Activated naive CD4-positive, alpha-beta T cell treated with anti-CD3 and anti-CD28 coated beads, Interleukin-2, amount 50 U/mL, for 72 hours (primary cell): ENCODE measurements at regions not wholly inside any gene's neighbourhood (a gene's known extent, or its start where the extent isn't known, plus 50 kb on each side); places are given as distances from the start of the nearest gene placed in this dataset.

Source experiments
- ATAC-seq, 2 donors: fragments of 150-1000 bp; cut with Tn5 transposase; 2 replicates each; pipeline ENCODE4 v1.10.0; 2021; ENCODE audit warnings: mild to moderate bottlenecking in 2 of 2, moderate library complexity in 2 of 2
- DNase-seq, 2 donors: peaks; one replicate each; pipeline ENCODE4 v3.0.0; 2021 to 2022; ENCODE audit warnings: low spot score in 2 of 2
- H3K27ac Mint-ChIP-seq, 2 donors: one replicate each; pipeline ENCODE4 v1.8.0; 2022; ENCODE audit warnings: mild to moderate bottlenecking in 2 of 2, mixed read lengths in 2 of 2
- H3K36me3 Mint-ChIP-seq, 2 donors: one replicate each; pipeline ENCODE4 v1.8.0; 2022; ENCODE audit warnings: mixed read lengths in 2 of 2
- H3K9me3 Mint-ChIP-seq, 2 donors: one replicate each; pipeline ENCODE4 v1.8.0; 2022; ENCODE audit warnings: mixed read lengths in 2 of 2

DNA sequence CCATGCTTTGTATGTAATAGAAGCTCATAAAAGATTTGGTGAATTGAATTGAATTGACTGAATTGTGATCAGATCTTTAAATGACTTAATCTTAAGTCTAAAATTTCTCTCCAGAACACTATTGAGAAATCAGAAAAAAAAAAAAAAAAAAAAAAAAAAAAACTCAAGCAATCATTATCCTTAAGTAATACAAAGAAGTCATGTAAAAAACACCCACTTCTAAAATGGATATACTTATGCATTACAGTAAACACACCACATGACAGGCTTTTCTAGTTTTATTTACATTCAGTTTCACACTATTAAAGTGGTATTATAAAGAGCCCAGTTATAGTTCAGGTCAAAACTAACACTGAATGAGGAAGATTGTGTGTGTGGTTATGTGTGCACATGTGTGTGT lies 84.9 kb upstream of the GLS start:
- peaks cover 4 to 13% of the 10 kb centered on the region in 2 donors for H3K36me3 Mint-ChIP-seq
- DNase-seq (no peak), ATAC-seq (no peak)
- H3K27ac Mint-ChIP-seq = no peak overlapping the region
- peaks cover 0 to 5% of the 10 kb centered on the region in 2 donors for H3K9me3 Mint-ChIP-seq

DNA sequence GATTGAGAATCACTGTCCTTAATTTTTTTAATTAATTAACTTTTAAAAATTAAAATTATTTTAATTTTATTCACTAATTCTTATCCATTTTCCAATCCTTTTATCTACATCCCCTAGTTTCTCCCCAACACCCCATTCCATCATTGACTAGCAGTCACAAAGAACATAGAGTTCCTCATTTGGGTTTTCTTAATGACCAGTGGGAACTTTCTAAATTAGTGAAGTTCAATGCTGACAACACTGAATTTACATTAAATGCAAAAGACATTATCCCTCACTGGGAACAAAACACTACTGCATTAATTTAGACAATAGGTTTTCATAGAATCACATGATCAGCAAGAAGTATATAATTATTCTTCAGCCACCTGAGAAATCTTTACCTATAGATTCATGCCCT lies 80.6 kb upstream of the GLS start:
- no peak for DNase-seq
- no peaks in the 10 kb centered on the region for H3K36me3 Mint-ChIP-seq
- H3K27ac Mint-ChIP-seq = no peak overlapping the region
- ATAC-seq = no peak
- no peaks in the 10 kb centered on the region for H3K9me3 Mint-ChIP-seq

DNA sequence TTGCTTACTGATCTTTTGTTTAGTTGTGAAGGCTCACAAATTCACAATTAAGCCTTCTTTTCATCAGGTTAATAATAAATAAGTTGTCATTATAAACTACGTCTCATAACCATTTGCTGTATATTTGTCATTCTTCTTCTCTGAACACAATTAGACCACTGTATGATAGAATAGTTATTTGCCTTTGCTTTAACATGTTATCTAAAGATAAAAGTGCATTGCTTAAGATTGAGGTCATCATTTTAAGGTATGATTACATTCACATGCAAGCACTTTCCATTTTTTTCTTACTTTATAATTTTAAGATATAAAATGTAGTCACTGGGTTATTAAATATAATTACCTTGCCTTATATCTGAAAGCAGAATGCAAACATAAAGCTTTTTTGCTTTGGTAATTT lies 80.1 kb upstream of the GLS start:
- DNase-seq = no peak
- no peaks in the 10 kb centered on the region for H3K9me3 Mint-ChIP-seq
- no peak for ATAC-seq
- H3K27ac Mint-ChIP-seq = no peak overlapping the region
- no peaks in the 10 kb centered on the region for H3K36me3 Mint-ChIP-seq

DNA sequence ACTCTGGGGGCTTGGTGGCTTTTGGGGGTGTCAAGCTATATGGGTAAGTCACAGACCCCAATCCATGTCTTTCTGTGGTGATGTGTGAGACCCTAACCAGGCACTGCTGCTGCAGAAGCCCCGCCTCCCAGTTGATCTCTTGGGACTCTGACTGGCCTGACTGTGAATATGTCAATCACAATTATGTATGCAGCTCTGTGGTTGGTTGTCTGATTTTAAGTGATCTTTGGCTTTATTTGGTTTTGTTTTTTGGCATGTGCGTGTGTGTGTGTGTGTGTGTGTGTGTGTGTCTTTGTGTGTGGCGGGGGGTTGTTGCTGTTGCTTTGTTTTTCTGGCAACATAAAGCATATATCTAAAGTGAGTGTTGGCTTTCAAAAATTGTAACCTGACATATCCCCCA lies 78.5 kb upstream of the GLS start:
- ATAC-seq (no peak), DNase-seq (no peak)
- Mint-ChIP-seq H3K27ac (no peak overlapping the region), H3K36me3 (no peaks in the 10 kb centered on the region), H3K9me3 (no peaks in the 10 kb centered on the region)

DNA sequence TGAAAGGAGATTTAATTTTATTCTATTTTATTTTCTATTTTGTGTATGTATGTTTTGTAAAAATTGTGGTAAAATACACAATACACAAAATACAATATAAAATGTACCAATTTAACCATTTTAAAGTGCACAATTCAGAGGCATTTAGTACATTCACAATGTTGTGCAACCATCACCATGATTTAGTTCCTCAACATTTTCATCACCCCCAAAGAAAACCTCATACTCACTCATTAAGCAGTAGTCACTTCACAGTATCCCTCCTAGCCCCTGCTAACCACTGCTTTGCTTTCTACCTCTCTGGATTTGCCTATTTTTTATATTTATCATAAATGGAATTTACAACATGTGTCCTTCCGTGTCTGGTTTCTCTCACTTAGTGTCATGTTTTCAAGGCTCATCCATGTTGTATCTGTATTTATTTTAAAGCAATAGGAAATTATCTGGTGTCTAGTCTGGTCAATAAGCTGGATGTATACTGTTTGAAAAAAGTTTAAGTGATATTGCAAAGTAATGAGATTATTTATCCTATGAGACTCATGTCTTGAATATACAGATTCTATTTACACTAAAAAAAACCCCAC lies 77.9 kb upstream of the GLS start:
- H3K27ac Mint-ChIP-seq = no peak overlapping the region
- H3K36me3 Mint-ChIP-seq = no peaks in the 10 kb centered on the region
- no peaks in the 10 kb centered on the region for H3K9me3 Mint-ChIP-seq

DNA sequence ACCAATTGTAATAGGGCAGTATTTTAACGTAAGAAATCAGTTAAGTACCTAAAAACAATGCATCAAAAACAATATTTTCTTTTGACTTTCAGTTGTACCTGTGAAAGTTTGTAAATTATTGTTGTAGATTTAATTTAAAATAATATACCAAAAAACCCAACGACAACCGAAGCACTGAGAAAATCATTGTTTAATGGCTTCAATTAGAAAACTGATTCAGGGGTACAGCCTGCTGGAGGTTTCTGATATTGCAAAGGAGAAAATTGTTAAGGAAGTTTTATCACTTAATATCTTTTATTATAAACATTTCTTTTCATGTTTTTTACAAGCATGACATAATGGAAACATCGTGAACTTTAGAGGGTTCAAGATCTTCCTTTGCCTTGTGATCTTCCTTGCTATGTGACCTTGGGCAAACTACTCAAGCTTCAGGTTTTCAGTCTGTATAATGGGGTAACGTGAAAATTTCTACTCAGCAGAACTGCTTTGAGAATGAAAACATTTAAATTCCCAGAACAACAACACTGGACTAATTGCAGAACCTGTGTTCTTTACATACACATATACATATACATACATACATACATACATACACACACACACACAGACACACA lies 76.3 kb upstream of the GLS start:
- no peaks in the 10 kb centered on the region for H3K9me3 Mint-ChIP-seq
- no peak overlapping the region for H3K27ac Mint-ChIP-seq
- DNase-seq (no peak), ATAC-seq (no peak)
- H3K36me3 Mint-ChIP-seq = no peaks in the 10 kb centered on the region

More for the DNA sequence above, 77.9 kb upstream of the GLS start:
- ATAC-seq (no peak), DNase-seq (no peak)

DNA sequence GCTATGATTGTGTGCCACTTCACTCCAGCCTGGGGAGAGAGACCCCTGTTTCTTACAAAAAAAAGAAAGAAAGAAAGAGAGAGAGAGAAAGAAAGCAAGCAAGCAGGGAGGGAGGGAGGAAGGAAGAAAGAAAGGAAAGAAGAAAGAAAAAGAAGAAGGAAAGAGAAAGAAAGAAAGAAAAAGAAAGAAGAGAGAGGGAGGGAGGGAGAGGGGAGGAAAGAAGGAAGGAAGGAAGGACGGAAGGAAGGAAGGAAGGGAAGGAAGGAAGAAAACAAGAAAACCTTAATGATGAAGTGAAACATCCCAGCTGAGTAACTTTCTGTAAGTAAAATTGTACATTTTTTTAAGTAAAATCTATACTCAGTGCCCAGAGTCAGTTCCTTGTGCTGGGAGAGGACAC lies 75.5 kb upstream of the GLS start:
- Mint-ChIP-seq H3K27ac (no peak overlapping the region), H3K9me3 (no peaks in the 10 kb centered on the region), H3K36me3 (no peaks in the 10 kb centered on the region)
- ATAC-seq = no peak
- no peak for DNase-seq

DNA sequence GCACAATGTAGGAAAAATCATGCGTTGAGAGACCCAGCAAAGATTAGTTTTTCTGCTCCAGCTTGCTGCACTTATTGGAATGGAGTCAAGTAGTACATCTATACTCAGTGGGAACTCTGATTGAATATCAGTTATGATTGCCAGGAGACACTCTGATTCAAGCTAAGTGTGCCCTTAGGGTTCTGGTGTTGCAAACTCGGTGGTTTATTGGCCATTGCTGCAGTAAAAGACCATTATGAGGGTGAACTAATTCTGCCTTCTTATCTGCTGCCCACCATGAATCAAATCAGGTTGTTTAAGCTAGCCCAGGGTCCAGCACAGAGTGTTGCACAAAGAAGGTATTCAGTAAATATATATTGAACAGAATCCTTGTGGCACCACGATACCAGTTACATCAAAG lies 74.8 kb upstream of the GLS start:
- no peak for ATAC-seq
- no peak overlapping the region for H3K27ac Mint-ChIP-seq

DNA sequence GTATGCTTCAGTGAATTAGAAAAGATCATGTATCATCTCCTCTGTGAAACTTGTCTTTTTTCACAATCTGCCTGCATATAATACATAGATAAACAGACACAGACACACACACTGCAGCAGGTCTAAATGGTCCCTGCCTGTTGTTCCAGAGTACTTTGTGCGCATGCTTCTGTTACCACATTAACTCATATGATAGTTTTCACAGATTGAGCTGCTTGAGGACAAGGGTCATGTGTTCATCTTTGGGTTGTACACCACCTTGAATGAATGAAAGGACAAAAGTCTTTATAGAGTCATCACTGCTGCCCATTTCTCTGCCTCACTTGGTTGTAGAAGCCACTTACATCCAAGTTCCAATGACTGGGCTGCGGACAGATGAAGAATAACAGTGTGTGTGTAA lies 72.7 kb upstream of the GLS start:
- ATAC-seq (peak in 1 of 2 donors; percentile 46), DNase-seq (no peak)
- Mint-ChIP-seq H3K36me3 (peaks cover 0 to 7% of the 10 kb centered on the region in 2 donors), H3K27ac (no peak overlapping the region), H3K9me3 (peaks cover 0 to 7% of the 10 kb centered on the region in 2 donors)

More for the DNA sequence above, 74.8 kb upstream of the GLS start:
- peaks cover 0 to under 1% of the 10 kb centered on the region in 2 donors for H3K36me3 Mint-ChIP-seq
- H3K9me3 Mint-ChIP-seq = no peaks in the 10 kb centered on the region
- no peak for DNase-seq

DNA sequence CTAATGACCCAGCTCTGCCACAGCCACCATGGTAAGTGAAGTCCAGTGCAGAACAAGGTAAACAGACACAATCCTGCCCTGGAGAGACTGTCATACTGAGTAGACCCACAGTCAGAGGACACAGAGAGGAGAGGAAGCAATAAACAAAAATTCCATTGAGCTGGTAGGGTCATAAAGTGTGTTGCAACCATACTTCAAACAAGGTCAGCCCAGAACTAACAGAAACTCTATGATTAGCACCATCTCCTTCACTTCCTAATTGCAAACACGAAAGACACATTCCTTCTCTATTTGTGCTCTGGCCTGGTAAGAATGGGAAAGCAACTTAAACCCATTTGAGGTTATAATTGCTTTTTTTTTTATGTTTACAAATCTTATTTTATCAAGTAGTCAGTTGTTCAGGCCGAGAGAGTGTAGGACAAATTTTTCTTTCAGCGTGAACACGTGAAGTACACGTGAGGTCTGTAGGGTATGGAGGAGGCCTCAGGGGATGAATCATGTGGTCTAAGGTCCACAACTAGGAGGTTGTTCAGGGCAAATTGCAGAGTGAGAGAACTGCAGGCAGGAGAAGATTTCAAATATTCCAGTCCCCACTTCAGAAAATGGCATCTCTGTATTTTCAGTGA lies 71.4 kb upstream of the GLS start:
- Mint-ChIP-seq H3K36me3 (peaks cover 0 to 7% of the 10 kb centered on the region in 2 donors), H3K9me3 (peaks cover 0 to 7% of the 10 kb centered on the region in 2 donors), H3K27ac (peak overlapping the region in 1 of 2 donors; percentile 9)
- ATAC-seq (no peak), DNase-seq (no peak)

DNA sequence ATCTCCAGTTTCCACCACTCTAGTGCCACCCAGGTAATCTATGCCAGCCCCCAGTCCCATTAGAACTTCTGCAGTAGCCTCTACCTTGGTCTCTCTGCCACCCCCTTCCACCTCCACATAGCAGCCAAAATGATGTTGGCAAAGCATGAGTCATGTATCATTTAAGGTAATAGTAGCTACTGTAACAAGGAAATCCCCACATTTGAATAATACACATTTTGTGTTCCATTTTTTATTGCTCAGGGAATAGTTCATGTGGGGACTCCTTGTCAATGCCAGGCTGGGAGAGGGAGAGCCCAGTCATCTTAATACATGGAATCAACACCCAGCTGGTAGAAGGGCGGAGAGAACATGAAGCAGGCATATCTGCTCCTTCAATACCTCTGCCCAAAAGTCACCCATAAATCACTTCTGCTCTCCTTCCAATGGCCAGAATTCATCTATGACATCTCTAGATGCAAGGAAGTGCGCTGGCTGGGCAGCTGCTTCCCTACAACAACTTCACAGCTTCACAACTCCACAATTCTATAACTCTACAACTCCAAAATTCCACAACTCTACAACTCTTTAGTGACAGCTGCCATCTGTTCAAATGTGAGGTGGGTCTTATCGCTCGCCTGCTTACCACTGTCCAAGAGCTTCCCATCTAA lies 70.6 kb upstream of the GLS start:
- DNase-seq (no peak), ATAC-seq (peak; percentile 68 to 91)
- Mint-ChIP-seq H3K9me3 (peaks cover 0 to 7% of the 10 kb centered on the region in 2 donors), H3K36me3 (peaks cover 0 to 7% of the 10 kb centered on the region in 2 donors), H3K27ac (peak overlapping the region in 1 of 2 donors; percentile 9)

DNA sequence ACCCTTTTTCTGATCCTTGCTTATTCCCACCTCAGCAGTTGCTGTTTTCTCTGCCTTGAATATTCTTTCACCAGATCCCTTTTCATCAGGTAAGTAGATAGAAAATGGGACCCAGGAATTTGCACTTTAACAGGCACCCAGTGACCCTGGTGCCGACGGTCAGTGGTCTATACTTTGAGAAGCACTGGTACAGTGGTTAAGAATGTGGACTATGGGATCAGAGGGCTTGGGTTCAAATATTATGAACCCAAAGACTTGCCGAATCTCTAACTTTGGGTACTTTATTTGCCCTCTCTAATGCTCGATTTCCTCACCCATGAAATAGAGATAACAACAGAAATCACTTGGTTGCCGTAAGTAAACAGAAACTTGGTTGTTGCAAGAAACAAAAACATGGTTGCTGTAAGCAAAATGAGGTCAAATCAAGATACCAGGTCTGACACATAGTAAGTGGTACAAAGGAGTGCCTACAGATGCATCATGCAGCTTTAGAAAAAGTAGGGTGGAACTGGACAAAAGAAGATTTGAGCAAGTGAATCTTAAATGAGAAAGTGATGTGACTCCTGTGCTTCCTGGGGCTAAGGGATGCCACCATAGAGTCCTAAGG lies 69.5 kb upstream of the GLS start:
- Mint-ChIP-seq H3K9me3 (peaks cover 0 to 8% of the 10 kb centered on the region in 2 donors), H3K27ac (no peak overlapping the region)

DNA sequence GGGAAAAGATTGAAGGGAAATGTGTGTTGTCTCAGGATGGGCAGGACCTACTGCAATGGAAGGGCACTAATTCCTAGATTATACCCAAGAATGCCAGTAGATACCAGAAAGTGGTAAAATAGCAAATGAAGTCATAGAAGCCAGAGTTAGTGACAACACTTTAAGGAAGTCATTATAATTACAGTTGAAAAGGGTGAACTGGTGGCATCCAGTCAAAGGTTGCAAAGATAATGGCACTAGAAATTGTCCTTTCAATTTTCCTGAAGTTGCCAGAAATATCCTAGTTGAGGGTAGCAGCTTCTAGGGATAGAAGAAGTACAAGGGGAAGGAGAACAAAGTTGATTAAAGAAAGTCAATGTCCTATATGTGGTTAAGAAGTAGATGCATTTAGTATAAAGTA lies 68.8 kb upstream of the GLS start:
- Mint-ChIP-seq H3K36me3 (peaks cover 8 to 16% of the 10 kb centered on the region in 2 donors), H3K9me3 (peaks cover 6 to 15% of the 10 kb centered on the region in 2 donors), H3K27ac (no peak overlapping the region)
- ATAC-seq (no peak), DNase-seq (no peak)

More for the DNA sequence above, 69.5 kb upstream of the GLS start:
- no peak for ATAC-seq
- DNase-seq = no peak
- peaks cover 1 to 8% of the 10 kb centered on the region in 2 donors for H3K36me3 Mint-ChIP-seq

DNA sequence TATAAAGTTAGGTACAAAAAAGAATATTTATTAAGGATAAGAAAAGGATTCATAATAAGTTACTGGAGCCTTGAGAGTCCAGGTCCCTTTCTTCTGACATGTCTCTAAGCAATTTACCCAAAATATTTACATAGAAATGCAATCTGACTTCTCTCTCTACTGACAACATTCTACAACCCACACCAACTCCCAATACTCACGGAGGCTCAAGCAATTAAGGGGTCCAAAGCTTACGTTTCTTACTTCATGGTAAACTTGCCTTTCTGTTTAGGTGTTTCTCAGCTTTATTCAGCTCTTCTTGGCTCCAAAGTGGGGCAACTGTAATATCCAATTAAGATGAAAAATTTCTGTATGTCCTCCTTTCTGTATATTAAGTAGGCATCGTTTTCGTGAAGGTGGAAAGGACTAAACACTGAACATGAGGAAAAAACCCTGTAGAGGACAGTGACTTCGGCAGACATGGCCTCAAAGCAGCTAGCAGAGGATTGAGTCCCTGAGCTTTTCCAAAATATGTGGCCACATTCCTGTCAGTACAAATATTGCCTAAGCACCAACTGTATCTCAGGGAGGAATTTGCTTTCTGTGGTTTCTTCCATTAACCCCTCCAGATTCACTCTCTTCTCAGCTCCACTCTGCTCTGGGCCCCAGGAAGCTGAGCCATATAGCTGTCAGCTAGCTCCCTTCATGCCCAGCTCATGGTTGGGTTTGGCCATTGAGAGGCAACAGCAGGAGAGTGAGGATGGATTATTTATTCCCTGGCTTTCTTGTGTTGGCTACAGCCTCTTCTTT lies 67.9 kb upstream of the GLS start:
- ATAC-seq = no peak
- no peak for DNase-seq

DNA sequence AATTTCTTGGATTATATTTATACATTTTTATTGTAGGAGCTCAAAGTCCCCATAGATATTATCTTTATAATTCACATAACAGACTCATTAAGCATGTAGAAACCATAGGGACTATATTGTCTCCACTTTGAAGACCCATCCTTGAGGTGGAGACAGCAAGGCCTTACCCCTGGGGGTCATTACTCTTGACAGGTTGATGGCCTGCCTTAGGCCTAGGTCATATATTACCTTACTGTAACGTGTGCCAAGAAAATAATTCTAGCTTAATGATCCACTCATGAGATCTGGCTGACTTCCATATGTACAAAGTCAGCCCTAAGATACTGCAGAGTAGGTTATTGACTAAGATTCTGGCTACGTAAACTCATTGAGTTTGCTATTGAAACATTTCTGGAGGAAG lies 65.4 kb upstream of the GLS start:
- DNase-seq (no peak), ATAC-seq (no peak)
- Mint-ChIP-seq H3K27ac (no peak overlapping the region), H3K36me3 (peaks cover 8 to 24% of the 10 kb centered on the region in 2 donors), H3K9me3 (peaks cover 6 to 27% of the 10 kb centered on the region in 2 donors)

More for the DNA sequence above, 67.9 kb upstream of the GLS start:
- Mint-ChIP-seq H3K9me3 (peaks cover 6 to 23% of the 10 kb centered on the region in 2 donors), H3K36me3 (peaks cover 8 to 24% of the 10 kb centered on the region in 2 donors), H3K27ac (no peak overlapping the region)

DNA sequence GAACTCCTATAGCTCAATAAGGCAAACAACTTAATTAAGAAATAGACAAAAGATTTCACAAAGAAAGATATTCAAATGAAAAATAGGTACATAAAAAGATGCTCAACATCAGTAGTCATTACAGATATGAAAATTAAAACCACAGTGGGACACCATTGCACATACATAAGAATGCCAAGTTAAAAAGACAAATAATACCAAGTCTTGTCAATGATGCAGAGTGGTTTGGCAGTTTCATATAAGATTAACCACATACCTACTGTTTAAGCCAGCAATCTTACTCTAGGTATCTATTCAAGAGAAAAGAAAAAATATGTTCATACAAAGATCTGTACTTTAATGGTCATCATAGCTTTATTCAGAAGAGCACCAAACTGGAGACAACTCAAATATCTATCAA lies 63.5 kb upstream of the GLS start:
- peaks cover 6 to 20% of the 10 kb centered on the region in 2 donors for H3K9me3 Mint-ChIP-seq
- H3K27ac Mint-ChIP-seq = no peak overlapping the region
- ATAC-seq = peak; percentile 43 to 51

More for the DNA sequence above, 63.5 kb upstream of the GLS start:
- H3K36me3 Mint-ChIP-seq = peaks cover 8 to 16% of the 10 kb centered on the region in 2 donors
- no peak for DNase-seq
